HG03575 (cell line): ENCODE measurements at regions not wholly inside any gene's neighbourhood (a gene's known extent, or its start where the extent isn't known, plus 50 kb on each side); places are given as distances from the start of the nearest gene placed in this dataset.

Experiments
- ATAC-seq: cut with Tn5 transposase; IDR thresholded peaks from one replicate; pipeline ENCODE4 v1.9.1; 2021; ENCODE audit not compliant: unreplicated experiment, insufficient number of reproducible peaks, low FRiP score; ENCODE audit errors: extremely low read depth

- ATAC-seq: no peak
Observed at GRCh38 chr2:194271293-194271961, 1385.6 kb upstream of the SLC39A10 start.

DNA sequence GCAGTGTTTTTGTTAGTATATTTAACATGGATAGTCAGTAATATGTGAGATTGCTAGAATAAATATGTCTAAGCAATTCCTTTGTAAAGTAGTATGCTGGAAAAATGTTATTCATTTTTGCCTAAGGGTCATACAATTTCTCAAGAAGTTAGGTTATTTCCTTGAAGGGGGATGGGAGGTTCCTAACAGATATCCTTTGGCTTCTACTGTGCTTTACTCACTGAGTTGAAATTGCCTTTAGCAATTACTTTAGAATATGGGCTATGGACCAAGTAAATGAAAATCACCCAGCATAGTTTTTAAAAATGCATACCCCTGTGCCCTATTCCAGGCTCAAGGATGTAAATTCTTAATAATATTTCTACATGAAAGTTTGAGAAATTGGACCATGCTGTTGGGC, 1386.4 kb upstream of the SLC39A10 start:
- no peak for ATAC-seq

DNA sequence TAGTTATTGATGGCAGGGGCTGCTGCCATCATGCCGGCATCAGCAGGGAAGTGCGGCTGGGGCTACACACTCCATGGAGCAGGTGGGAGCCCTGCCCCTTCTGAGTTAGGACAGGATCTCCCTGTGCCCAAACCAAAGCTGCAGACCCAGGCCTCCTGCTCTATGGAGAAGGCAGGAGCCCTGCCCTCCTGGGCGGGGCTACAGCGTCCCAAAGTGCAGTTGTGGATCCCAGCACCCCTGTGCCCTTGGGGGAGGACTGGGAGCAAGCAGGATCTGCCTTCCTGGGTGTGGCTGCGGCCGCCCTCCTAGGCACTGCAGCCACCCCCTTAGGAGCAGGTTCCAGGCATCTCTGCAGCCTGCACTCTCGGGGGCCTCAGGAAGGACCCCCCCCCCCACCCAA, 1392.4 kb upstream of the SLC39A10 start:
- no peak for ATAC-seq

DNA sequence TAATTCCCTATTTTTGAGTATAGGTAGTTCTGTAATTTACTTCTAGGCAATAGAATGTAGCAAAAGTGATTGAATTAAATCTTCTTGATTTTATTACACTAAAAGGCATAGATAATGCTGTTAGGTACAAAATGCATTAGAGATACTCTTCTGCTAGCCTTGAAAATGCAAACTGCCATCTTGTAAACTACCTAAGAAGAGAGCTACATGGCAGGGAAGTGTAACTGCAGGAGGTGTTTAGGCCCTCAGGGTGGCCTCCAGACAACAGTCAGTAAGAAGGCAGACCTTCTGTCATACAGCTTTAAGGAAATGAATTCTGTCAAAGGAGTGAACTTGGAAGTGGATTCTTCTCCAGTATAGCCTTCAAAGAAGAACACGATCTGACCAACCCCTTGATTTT, 1396.8 kb upstream of the SLC39A10 start:
- no peak for ATAC-seq

- no peak for ATAC-seq
Observed at GRCh38 chr2:194257095-194257494, 1399.9 kb upstream of the SLC39A10 start.

DNA sequence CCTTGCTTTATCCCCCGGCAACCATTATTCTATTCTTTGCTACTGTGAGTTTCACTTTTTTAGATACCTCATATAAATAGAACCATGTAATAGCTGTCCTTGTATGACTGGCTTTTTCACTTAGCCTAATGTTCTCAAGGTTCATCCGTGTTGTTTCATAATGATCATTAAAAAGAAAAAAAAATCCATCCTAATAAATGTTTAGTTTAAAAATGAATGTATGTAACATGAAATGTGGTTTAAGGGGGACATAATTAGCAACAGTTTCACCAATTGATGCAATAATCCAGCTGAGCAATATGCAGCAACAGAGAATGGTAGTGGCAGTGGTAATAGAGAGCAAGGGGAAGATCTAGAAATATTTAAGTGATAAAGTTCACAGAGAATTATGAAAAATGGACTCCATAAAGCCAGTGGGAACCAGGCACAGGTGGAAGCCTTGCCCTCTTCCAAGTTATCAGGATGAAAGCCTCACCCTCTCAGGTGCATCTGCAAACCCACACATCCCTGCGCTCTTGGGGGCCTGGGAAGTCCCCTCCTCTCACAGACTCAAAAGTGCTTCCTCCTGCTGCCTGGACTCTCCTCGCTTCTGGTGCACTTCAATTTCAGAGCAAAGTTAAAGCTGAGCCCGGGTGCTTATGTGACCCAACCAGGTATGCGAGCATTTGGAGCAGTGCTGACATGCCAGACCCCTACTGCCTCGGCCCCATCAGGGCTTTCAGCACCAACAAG, 1403.3 kb upstream of the SLC39A10 start:
- no peak for ATAC-seq

GRCh38 chr2:194252127-194252526, 1404.9 kb upstream of the SLC39A10 start:
- ATAC-seq: no peak

GRCh38 chr2:194232600-194232999, 1424.4 kb upstream of the SLC39A10 start:
- no peak for ATAC-seq

DNA sequence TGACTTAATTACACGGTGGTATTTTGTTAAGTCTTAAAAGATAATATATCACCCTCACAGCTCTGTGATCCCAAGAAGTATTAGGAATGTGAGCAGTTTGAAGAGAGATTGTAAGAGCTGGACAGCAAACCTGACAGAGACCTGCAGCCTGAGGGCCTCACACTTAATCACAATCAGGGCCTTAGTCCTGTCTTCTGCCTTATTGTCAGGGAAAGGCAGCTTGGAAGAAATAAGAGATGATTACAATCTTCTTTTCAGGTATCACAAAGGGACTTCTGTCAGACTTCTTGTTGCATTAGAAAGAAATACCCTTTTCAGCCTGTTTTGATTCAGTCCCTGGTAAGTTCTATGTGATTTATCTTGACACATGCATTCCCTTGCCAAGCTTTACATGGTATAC, 1433.8 kb upstream of the SLC39A10 start:
- ATAC-seq: no peak

DNA sequence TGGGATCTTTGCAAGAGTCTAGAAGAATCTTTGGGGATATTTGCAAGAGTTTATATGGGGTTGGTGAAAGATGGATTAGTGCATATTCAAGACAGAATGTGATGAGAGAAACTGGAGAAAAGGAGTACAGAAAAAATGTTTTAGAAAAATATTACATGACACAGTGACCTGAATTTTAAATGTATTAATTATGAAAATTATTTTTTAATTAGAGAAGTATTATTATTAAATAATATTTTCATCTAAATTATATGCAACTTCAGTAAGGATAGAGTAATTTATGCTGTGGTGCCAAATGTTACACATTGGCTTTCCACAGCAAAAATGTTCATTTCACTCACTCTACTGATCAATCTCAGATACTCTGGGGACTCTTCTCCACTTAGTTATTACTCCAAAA, 1442.8 kb upstream of the SLC39A10 start:
- no peak for ATAC-seq

DNA sequence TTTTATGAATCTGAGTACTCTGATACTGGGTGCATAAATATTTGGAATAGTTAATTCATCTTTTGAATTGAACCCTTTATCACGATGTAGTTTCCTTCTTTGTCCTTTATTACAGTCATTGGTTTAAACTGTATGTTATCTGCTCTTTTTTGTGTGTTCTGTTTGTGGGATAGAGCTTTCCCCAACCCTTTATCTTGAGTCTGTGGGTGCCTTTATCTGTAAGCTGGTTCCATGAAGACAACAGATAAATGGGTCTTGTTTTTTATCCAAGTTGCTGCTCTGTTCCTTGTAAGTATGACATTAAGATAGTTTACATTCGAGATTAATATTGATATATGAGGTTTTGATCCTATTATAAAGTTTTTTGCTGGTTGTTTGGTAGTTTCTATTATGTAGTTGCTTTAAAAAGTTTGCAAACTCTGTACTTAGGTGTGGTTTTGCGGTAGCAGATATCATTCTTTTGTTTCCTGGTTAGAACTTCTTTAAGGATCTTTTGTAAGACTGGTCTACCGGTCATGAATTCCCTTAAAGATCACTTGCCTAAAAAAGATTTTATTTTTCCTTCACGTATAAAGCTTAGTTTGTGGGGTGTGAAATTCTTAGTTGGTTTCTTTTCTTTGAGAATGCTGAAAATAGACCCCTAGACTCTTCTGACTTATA, 1451.3 kb upstream of the SLC39A10 start:
- ATAC-seq: no peak

DNA sequence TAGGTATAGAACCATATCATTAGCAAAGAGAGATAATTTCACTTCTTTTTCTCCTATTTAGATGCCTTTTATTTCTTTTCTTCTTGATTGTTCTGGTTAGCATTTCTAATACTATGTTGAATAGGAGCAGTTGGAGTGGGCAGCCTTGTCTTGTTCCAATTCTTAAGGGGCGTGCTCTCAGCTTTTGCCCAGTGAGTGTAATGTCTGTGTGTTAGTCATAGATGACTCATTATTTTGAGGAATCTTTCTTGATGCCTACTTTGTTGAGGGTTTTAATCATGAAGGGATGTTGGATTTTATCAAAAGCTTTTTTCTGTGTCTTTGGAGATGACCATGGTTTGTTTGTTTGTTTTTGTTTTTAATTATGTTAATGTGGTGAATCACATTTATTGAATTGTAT, 1453.1 kb upstream of the SLC39A10 start:
- ATAC-seq: no peak

- ATAC-seq: no peak
Observed at GRCh38 chr2:194182888-194183287, 1474.1 kb upstream of the SLC39A10 start.

GRCh38 chr2:194176134-194176533, 1480.9 kb upstream of the SLC39A10 start:
- ATAC-seq: no peak

DNA sequence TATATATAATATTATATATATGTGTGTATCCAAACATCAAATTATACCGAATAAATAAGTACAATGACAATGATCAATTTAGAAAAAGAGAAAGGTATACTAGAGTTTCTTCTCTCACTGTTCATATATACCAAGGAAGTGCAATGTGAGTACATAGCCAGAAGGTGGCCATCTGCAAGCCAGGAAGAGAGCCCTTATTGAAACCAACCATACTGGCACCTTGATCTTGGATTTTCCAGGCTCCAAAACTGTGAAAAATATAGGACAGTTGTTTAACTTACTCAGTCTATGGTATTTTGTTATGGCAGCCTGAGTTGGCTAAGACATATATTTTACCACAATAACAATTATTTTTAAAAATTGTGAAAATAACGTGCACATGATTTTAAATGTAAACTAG, 1490.2 kb upstream of the SLC39A10 start:
- ATAC-seq: peak; percentile 86

GRCh38 chr2:194155431-194155830, 1501.6 kb upstream of the SLC39A10 start:
- no peak for ATAC-seq

GRCh38 chr2:194151231-194151630, 1505.8 kb upstream of the SLC39A10 start:
- ATAC-seq: no peak

- ATAC-seq: no peak
Observed at GRCh38 chr2:194135463-194135862, 1521.6 kb upstream of the SLC39A10 start.

- no peak for ATAC-seq
Observed at GRCh38 chr2:194128810-194129209, 1528.2 kb upstream of the SLC39A10 start.

DNA sequence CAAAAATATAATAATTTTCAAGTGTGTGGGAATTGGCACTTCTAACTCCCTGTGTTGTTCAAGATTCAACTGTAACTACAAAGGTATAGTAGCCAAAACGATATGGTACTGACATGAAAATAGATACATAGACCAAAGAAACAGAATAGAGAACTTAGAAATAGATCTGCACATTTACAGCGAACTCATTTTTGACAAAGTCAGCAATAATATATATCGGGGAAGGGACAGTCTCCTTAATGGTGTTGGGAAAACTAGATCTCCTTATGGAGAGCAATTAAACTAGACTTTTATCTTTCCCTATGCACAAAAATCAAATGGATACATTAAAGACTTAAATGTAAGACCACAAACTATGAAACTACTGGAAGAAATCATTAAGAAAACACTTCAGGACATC, 1530.6 kb upstream of the SLC39A10 start:
- no peak for ATAC-seq
